Testis (tissue), 2 donors: ENCODE measurements at regions not wholly inside any gene's neighbourhood (a gene's known extent, or its start where the extent isn't known, plus 50 kb on each side); places are given as distances from the start of the nearest gene placed in this dataset.

Experiments
- DNase-seq: peaks from one replicate; pipeline ENCODE4 v3.0.0-alpha.2; 2019
- H3K27ac ChIP-seq, 2 donors: fragments of 200-600 bp; sonication (generic); one replicate each; pipeline ENCODE4 v1.5.1; 2019
- H3K27me3 ChIP-seq: fragments of 200-600 bp; sonication (generic); one replicate; pipeline ENCODE4 v1.5.1; 2019
- H3K36me3 ChIP-seq: fragments of 200-600 bp; sonication (generic); one replicate; pipeline ENCODE4 v1.5.1; 2017; ENCODE audit warnings: low read depth; ENCODE audit errors: missing control alignments
- H3K4me1 ChIP-seq: fragments of 200-600 bp; sonication (generic); one replicate; pipeline ENCODE4 v1.5.1; 2019
- H3K4me3 ChIP-seq, 2 donors: fragments of 200-600 bp; sonication (generic); one replicate each; pipeline ENCODE4 v1.5.1; 2017 to 2019
- H3K9me3 ChIP-seq: fragments of 200-600 bp; sonication (generic); one replicate; pipeline ENCODE4 v1.5.1; 2017
- CTCF ChIP-seq, 3 experiments: fragments of 450-650 bp in 2 of 3; fragments of 200-600 bp in 1 of 3; sonication (generic) in 1 of 3; IDR thresholded peaks; one replicate each; pipeline ENCODE4 v1.5.1; 2016 to 2019; ENCODE audit warnings: antibody characterized with exemption in 3 of 3, mild to moderate bottlenecking in 2 of 3, moderate library complexity in 1 of 3
- POLR2A ChIP-seq: fragments of 450-650 bp; IDR thresholded peaks from one replicate; pipeline ENCODE4 v1.6.1; 2017; ENCODE audit warnings: antibody characterized with exemption, mild to moderate bottlenecking, moderate library complexity
- WGBS, 2 donors: methylation state at CpG; one replicate each; pipeline ENCODE4 v1.1.5; 2018; 5-methylcytosine and 5-hydroxymethylcytosine counted together
- intact Hi-C: fragments of 100-400 bp; cut with DNase I; formaldehyde crosslinking; loops from one replicate; pipeline ENCODE4 v1.15.1; 2023; ENCODE audit warnings: low total_unique reads

- no peaks in the 10 kb centered on the region for H3K9me3 ChIP-seq
- TF ChIP-seq CTCF (IDR thresholded peaks at IDR 0.05) (no peak), POLR2A (no peak)
- H3K27ac ChIP-seq: no peak overlapping the region
- WGBS, 2 donors: 83 to 92% methylated on average over 2 of the region's 2 CpGs
- intact Hi-C loops: no loop called here
- H3K4me1 ChIP-seq: peaks cover 6% of the 10 kb centered on the region
- H3K4me3 ChIP-seq: no peak overlapping the region
- DNase-seq: no peak
- H3K36me3 ChIP-seq: no peaks in the 10 kb centered on the region
- no peaks in the 10 kb centered on the region for H3K27me3 ChIP-seq
Measured at GRCh38 chr22:27655582-27656185, 145.9 kb downstream of the MN1 start.

- no peak overlapping the region for H3K4me3 ChIP-seq
- no peaks in the 10 kb centered on the region for H3K36me3 ChIP-seq
- no peaks in the 10 kb centered on the region for H3K4me1 ChIP-seq
- TF ChIP-seq POLR2A: no peak
- no peak for TF ChIP-seq CTCF (IDR thresholded peaks at IDR 0.05)
- intact Hi-C loops: no loop called here
- no peaks in the 10 kb centered on the region for H3K9me3 ChIP-seq
- H3K27me3 ChIP-seq: no peaks in the 10 kb centered on the region
- H3K27ac ChIP-seq: no peak overlapping the region
- DNase-seq: no peak
Measured at GRCh38 chr22:27656970-27657369, 144.6 kb downstream of the MN1 start.

GRCh38 chr22:27660306-27660705, 141.2 kb downstream of the MN1 start:
- no peak for TF ChIP-seq POLR2A
- no peak for TF ChIP-seq CTCF (IDR thresholded peaks at IDR 0.05)
- no peak overlapping the region for H3K4me3 ChIP-seq
- H3K4me1 ChIP-seq: peaks cover 14% of the 10 kb centered on the region
- H3K9me3 ChIP-seq: no peaks in the 10 kb centered on the region
- no peaks in the 10 kb centered on the region for H3K36me3 ChIP-seq
- DNase-seq: no peak
- whole genome bisulfite sequencing, 2 donors: 72 to 79% methylated on average over 10 of the region's 10 CpGs
- no peaks in the 10 kb centered on the region for H3K27me3 ChIP-seq
- H3K27ac ChIP-seq: no peak overlapping the region
- intact Hi-C loops: no loop called here

- Histone ChIP-seq H3K4me3 (no peak overlapping the region), H3K9me3 (no peaks in the 10 kb centered on the region), H3K27me3 (no peaks in the 10 kb centered on the region), H3K4me1 (peaks cover 20% of the 10 kb centered on the region), H3K36me3 (no peaks in the 10 kb centered on the region), H3K27ac (peak overlapping the region; percentile 50 to 65)
- intact Hi-C loops: no loop called here
- TF ChIP-seq POLR2A: no peak
- no peak for TF ChIP-seq CTCF (IDR thresholded peaks at IDR 0.05)
- WGBS, 2 donors: 26 to 48% methylated on average over 4 to 12 of the region's 13 CpGs
- peak; percentile 90 for DNase-seq
Measured at GRCh38 chr22:27662359-27663301, 138.9 kb downstream of the MN1 start.
